ENCODE measurements at regions not wholly inside any gene's neighbourhood (a gene's known extent, or its start where the extent isn't known, plus 50 kb on each side); places are given as distances from the start of the nearest gene placed in this dataset.

DNA sequence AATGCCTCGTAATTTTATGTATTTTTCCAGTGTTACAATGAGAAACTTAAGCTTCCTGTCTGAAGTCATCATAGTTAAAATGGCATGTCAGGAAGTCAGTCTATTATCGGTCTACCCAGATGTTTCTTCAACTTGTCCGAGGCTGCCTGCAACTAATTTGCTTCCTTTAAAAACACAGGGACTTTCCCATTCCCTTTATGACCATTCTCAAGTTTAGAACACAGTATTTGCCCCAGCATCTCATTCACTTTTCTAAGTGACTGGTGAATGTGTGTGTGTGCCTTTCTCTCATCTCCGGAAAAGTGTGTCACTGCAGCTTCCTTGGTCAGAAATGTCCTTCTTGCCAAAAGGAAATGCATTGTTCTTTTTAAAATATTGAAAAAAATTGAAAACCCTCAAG, 466.6 kb downstream of the RAP2B start:
- TF ChIP-seq, protein P1, sequence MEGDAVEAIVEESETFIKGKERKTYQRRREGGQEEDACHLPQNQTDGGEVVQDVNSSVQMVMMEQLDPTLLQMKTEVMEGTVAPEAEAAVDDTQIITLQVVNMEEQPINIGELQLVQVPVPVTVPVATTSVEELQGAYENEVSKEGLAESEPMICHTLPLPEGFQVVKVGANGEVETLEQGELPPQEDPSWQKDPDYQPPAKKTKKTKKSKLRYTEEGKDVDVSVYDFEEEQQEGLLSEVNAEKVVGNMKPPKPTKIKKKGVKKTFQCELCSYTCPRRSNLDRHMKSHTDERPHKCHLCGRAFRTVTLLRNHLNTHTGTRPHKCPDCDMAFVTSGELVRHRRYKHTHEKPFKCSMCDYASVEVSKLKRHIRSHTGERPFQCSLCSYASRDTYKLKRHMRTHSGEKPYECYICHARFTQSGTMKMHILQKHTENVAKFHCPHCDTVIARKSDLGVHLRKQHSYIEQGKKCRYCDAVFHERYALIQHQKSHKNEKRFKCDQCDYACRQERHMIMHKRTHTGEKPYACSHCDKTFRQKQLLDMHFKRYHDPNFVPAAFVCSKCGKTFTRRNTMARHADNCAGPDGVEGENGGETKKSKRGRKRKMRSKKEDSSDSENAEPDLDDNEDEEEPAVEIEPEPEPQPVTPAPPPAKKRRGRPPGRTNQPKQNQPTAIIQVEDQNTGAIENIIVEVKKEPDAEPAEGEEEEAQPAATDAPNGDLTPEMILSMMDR (IDR thresholded peaks at IDR 0.05 in 8 of 11, conservative IDR thresholded peaks at IDR 0.05 in 3 of 11) = no peak
- TF ChIP-seq POLR2A (IDR thresholded peaks at IDR 0.05) = no peak

All from spleen (tissue), 7 donors.